NCI-H524 treated with DMSO at 0.1 percent for 48 hours (cell line): ENCODE measurements at regions not wholly inside any gene's neighbourhood (a gene's known extent, or its start where the extent isn't known, plus 50 kb on each side); places are given as distances from the start of the nearest gene placed in this dataset.

Source experiments
- DNase-seq: peaks from one replicate; lab custom pipeline; 2025; lab: John Stamatoyannopoulos, UW

GRCh38 chr6:71430018-71430417 lies 141.4 kb downstream of the OGFRL1 start:
- no peak for DNase-seq

- no peak for DNase-seq
Measured at GRCh38 chr6:71433441-71433840, 144.8 kb downstream of the OGFRL1 start.

- no peak for DNase-seq
Measured at GRCh38 chr6:71444222-71444621, 155.6 kb downstream of the OGFRL1 start.

GRCh38 chr6:71446057-71446456 lies 157.4 kb downstream of the OGFRL1 start:
- DNase-seq, result no peak

- DNase-seq, result no peak
Measured at GRCh38 chr6:71446470-71446869, 157.9 kb downstream of the OGFRL1 start.

- no peak for DNase-seq
Measured at GRCh38 chr6:71452697-71453370, 164.2 kb downstream of the OGFRL1 start.

GRCh38 chr6:71453371-71453706 lies 164.7 kb downstream of the OGFRL1 start:
- DNase-seq, result no peak

GRCh38 chr6:71454056-71454455 lies 165.4 kb downstream of the OGFRL1 start:
- no peak for DNase-seq

GRCh38 chr6:71457929-71458328 lies 169.3 kb downstream of the OGFRL1 start:
- peak; percentile 50 for DNase-seq

GRCh38 chr6:71459162-71459561 lies 170.6 kb downstream of the OGFRL1 start:
- no peak for DNase-seq

GRCh38 chr6:71460933-71461332 lies 172.3 kb downstream of the OGFRL1 start:
- no peak for DNase-seq

- DNase-seq, result no peak
Measured at GRCh38 chr6:71463061-71463460, 174.4 kb downstream of the OGFRL1 start.

GRCh38 chr6:71465096-71465495 lies 176.5 kb downstream of the OGFRL1 start:
- no peak for DNase-seq

- no peak for DNase-seq
Measured at GRCh38 chr6:71466362-71466761, 177.8 kb downstream of the OGFRL1 start.

- no peak for DNase-seq
Measured at GRCh38 chr6:71468038-71468437, 179.4 kb downstream of the OGFRL1 start.

- DNase-seq, result no peak
Measured at GRCh38 chr6:71468841-71469700, 180.5 kb downstream of the OGFRL1 start.

- DNase-seq, result no peak
Measured at GRCh38 chr6:71471718-71472117, 183.1 kb downstream of the OGFRL1 start.

GRCh38 chr6:71473926-71474325 lies 185.3 kb downstream of the OGFRL1 start:
- DNase-seq, result no peak

- DNase-seq, result no peak
Measured at GRCh38 chr6:71474942-71475341, 186.3 kb downstream of the OGFRL1 start.

GRCh38 chr6:71476371-71476770 lies 187.8 kb downstream of the OGFRL1 start:
- no peak for DNase-seq

GRCh38 chr6:71476872-71477271 lies 188.3 kb downstream of the OGFRL1 start:
- DNase-seq, result no peak

- no peak for DNase-seq
Measured at GRCh38 chr6:71478834-71479541, 190.4 kb downstream of the OGFRL1 start.

- DNase-seq, result no peak
Measured at GRCh38 chr6:71480577-71480976, 192.0 kb downstream of the OGFRL1 start.
